ENCODE measurements at regions not wholly inside any gene's neighbourhood (a gene's known extent, or its start where the extent isn't known, plus 50 kb on each side); places are given as distances from the start of the nearest gene placed in this dataset.

GRCh38 chr16:85421338-85422195, 191.6 kb upstream of the GSE1 start:
- TF ChIP-seq, protein P1, sequence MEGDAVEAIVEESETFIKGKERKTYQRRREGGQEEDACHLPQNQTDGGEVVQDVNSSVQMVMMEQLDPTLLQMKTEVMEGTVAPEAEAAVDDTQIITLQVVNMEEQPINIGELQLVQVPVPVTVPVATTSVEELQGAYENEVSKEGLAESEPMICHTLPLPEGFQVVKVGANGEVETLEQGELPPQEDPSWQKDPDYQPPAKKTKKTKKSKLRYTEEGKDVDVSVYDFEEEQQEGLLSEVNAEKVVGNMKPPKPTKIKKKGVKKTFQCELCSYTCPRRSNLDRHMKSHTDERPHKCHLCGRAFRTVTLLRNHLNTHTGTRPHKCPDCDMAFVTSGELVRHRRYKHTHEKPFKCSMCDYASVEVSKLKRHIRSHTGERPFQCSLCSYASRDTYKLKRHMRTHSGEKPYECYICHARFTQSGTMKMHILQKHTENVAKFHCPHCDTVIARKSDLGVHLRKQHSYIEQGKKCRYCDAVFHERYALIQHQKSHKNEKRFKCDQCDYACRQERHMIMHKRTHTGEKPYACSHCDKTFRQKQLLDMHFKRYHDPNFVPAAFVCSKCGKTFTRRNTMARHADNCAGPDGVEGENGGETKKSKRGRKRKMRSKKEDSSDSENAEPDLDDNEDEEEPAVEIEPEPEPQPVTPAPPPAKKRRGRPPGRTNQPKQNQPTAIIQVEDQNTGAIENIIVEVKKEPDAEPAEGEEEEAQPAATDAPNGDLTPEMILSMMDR (IDR thresholded peaks at IDR 0.05; ENCODE audit: insufficient read depth, low read length, poor library complexity, severe bottlenecking) = no peak
- H3K27me3 ChIP-seq (replicated peaks; ENCODE audit: control insufficient read depth, insufficient read depth, low read length) = no peaks in the 10 kb centered on the region
- H3K36me3 ChIP-seq (ENCODE audit: control insufficient read depth, insufficient read depth, low read length) = no peaks in the 10 kb centered on the region
- no peak overlapping the region for H3K4me3 ChIP-seq (replicated peaks; ENCODE audit: low read depth, low read length)
- no peak for DNase-seq (ENCODE audit: extremely low read depth, insufficient read length)

DNA sequence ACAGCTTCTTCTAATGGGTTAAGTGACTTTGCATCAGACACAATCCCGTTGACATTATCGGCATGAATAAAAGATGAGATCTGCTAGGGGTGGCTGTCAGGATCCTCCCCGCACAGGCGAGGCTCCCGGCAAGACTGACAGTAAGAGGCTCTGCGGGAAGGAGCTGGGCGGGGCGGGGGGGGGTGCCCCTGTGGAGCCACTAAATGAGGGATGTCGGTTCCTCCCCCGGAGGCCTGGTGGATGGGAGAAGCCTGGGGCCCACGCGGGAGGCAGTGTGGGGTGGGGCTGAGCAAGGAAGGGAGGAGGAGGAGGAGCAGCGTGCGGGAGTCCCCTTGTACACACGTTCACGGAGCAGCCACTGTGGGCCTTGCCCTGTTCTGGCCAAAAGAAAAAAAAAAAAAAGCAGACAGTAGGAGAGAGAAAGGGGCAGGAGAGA, 190.9 kb upstream of the GSE1 start:
- H3K36me3 ChIP-seq (ENCODE audit: control insufficient read depth, insufficient read depth, low read length) = no peaks in the 10 kb centered on the region
- TF ChIP-seq, protein P1 (IDR thresholded peaks at IDR 0.05; ENCODE audit: insufficient read depth, low read length, poor library complexity, severe bottlenecking) = no peak
- no peaks in the 10 kb centered on the region for H3K27me3 ChIP-seq (replicated peaks; ENCODE audit: control insufficient read depth, insufficient read depth, low read length)
- DNase-seq (ENCODE audit: extremely low read depth, insufficient read length) = no peak
- no peak overlapping the region for H3K4me3 ChIP-seq (replicated peaks; ENCODE audit: low read depth, low read length)

DNA sequence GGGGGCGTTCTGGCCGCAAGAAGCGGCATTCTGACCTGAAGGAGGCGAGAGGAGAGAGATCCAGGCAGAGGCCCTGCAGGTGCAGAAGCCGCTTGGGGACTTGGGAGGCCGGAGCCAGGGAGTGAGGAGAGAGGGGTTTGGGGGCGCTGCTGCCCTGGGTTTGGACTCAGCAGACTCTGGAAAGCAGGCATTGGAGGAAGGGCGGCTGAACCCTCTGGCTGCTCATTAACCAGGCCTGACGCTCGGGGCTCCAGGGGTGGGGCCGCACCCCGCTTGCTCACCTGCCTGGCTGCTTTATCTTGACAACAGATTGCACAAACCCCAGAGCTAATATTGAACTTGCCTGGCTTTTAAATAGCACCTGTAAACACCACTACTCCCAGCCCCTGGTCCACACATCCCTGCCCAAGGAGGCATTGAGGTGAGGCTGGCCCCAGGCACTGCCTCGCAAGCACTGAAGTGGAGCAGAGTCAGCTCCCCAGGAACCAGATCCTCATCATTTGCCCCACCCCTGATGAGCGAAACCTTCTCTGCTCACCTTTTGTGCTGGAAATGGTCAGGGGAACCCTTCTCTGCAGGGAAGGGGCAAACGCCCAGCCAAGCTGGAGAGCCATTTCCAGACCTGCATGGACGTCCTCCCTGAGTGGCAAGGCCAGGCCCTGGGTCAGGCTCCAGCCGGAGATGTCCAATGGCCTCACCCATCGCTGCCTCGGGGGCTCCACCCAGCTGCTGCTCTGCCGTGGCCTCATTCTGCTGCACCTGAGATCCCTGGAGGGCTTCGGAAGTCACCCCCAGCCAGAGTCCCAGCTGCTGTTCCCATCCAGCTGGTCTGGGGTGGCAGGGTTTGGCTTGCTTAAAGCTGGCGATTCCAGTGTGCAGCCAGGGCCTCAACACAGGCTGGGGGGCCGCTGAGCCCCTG, 190.2 kb upstream of the GSE1 start:
- no peak for DNase-seq (ENCODE audit: extremely low read depth, insufficient read length)
- no peaks in the 10 kb centered on the region for H3K36me3 ChIP-seq (ENCODE audit: control insufficient read depth, insufficient read depth, low read length)
- TF ChIP-seq, protein P1 (IDR thresholded peaks at IDR 0.05; ENCODE audit: insufficient read depth, low read length, poor library complexity, severe bottlenecking) = no peak
- H3K4me3 ChIP-seq (replicated peaks; ENCODE audit: low read depth, low read length) = no peak overlapping the region
- no peaks in the 10 kb centered on the region for H3K27me3 ChIP-seq (replicated peaks; ENCODE audit: control insufficient read depth, insufficient read depth, low read length)

DNA sequence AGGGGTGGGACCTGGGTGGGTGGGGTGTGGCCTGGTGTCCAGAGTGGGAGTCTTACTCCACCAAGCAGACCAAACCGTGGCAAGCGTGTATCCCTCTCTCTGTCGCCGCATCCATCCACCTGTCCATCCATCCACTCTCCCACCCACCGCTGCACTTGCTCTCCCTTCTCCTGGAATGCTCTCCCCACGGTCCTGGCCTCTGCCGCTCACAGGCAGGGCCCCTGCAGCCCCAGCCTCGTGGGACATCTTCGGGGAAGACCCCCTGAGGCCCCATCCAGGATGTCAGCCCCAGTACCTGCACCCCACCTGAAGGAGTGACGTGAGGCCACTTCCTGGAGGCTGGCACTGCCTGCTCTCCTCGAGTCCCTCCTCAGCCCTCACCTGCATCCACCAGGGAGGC, 189.5 kb upstream of the GSE1 start:
- Histone ChIP-seq H3K4me3 (replicated peaks; ENCODE audit: low read depth, low read length) (no peak overlapping the region), H3K27me3 (replicated peaks; ENCODE audit: control insufficient read depth, insufficient read depth, low read length) (no peaks in the 10 kb centered on the region), H3K36me3 (ENCODE audit: control insufficient read depth, insufficient read depth, low read length) (no peaks in the 10 kb centered on the region)
- TF ChIP-seq, protein P1 (IDR thresholded peaks at IDR 0.05; ENCODE audit: insufficient read depth, low read length, poor library complexity, severe bottlenecking) = no peak
- DNase-seq (ENCODE audit: extremely low read depth, insufficient read length) = no peak

DNA sequence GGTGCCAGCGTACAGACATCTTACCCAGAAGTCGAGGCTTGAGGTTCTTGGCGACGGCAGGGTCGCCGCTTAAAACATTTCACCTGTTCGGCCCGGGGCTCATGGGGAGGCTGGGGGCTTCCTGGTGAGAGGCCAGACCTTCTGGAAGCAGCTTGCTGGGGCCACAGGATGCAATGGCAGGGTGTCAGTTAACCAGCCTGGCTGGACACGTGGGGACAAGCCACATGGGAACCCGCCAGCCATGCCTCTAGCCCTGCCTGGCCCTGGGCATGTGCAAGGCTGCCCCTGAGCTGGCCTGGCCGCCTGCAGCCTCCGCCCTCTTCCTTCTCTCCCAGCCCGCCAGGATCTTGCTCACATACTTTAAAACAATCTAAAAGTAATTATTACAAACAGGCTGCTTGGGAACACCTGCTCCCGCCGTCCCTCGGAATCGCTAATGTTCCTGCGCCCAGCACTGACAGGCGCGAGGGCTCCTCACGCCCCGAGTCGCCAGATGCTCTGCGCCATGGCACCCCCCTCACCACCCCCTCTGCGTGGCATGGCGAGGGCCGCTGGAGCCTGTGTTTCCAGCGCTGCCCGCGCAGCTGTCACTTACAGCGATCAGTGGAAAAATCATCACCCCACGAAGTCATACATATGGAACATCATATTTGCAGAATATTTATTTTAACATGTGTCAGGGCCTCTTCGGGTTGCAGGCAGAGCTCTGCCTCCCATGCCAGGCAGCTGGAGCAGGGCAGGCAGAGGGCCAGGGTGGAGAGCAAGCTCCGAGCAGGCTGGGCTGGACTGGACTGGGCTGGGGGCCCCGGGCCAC, 188.7 kb upstream of the GSE1 start:
- Histone ChIP-seq H3K36me3 (ENCODE audit: control insufficient read depth, insufficient read depth, low read length) (no peaks in the 10 kb centered on the region), H3K27me3 (replicated peaks; ENCODE audit: control insufficient read depth, insufficient read depth, low read length) (no peaks in the 10 kb centered on the region), H3K4me3 (replicated peaks; ENCODE audit: low read depth, low read length) (no peak overlapping the region)
- TF ChIP-seq, protein P1 (IDR thresholded peaks at IDR 0.05; ENCODE audit: insufficient read depth, low read length, poor library complexity, severe bottlenecking) = no peak
- DNase-seq (ENCODE audit: extremely low read depth, insufficient read length) = no peak
